A549 (cell line): ENCODE measurements at regions not wholly inside any gene's neighbourhood (a gene's known extent, or its start where the extent isn't known, plus 50 kb on each side); places are given as distances from the start of the nearest gene placed in this dataset.

Experiments
- BHLHE40 ChIP-seq: IDR thresholded peaks from 2 replicates; pipeline ENCODE4 v1.6.1; 2012; ENCODE audit warnings: low read depth, low read length, inconsistent platforms
- EP300 ChIP-seq, 2 experiments: fragments of >200 bp; sonication (Bioruptor Twin); formaldehyde crosslinking; IDR thresholded peaks; 2 replicates in 1 of 2; 3 replicates in 1 of 2; pipeline ENCODE4 v1.6.1; 2016 to 2017
- ESRRA ChIP-seq: fragments of 150-350 bp; IDR thresholded peaks from 2 replicates; pipeline ENCODE4 v1.6.1; 2014; ENCODE audit warnings: mild to moderate bottlenecking, low read length, borderline replicate concordance
- FOSL2 ChIP-seq, 2 experiments: fragments of 450-650 bp in 1 of 2; fragments of >200 bp in 1 of 2; sonication (Bioruptor Twin) in 1 of 2; formaldehyde crosslinking; IDR thresholded peaks; 2 replicates each; pipeline versions ENCODE4 v1.5.0 to v1.6.1; 2016 to 2020; ENCODE audit warnings: mild to moderate bottlenecking in 1 of 2, moderate library complexity in 1 of 2
- HOXB5 ChIP-seq: fragments of 250-450 bp; sonication (Bioruptor Pico); IDR thresholded peaks from 2 replicates; pipeline ENCODE4 v1.5.0; 2020; ENCODE audit warnings: mild to moderate bottlenecking, moderate library complexity
- JUNB ChIP-seq: fragments of >200 bp; sonication (Bioruptor Twin); formaldehyde crosslinking; IDR thresholded peaks from 2 replicates; pipeline ENCODE4 v1.6.1; 2016
- POLR2A ChIP-seq: IDR thresholded peaks from 2 replicates; pipeline ENCODE4 v1.6.1; 2012; ENCODE audit warnings: mild to moderate bottlenecking, low read length
- RAD21 ChIP-seq, 2 experiments: fragments of >200 bp in 1 of 2; sonication (Bioruptor Twin) in 1 of 2; formaldehyde crosslinking in 1 of 2; IDR thresholded peaks in 1 of 2; conservative IDR thresholded peaks in 1 of 2; 2 replicates in 1 of 2; 3 replicates in 1 of 2; pipeline ENCODE4 v1.6.1; 2012 to 2018; ENCODE audit warnings: inconsistent platforms in 1 of 2
- ZSCAN20 ChIP-seq: fragments of 250-450 bp; sonication (Bioruptor Pico); IDR thresholded peaks from 2 replicates; pipeline ENCODE4 v1.8.0; 2022; ENCODE audit warnings: mild to moderate bottlenecking, moderate library complexity
- TF ChIP-seq, protein P1 (sequence below): fragments of >200 bp; sonication (Bioruptor Twin); formaldehyde crosslinking; IDR thresholded peaks from 3 replicates; pipeline ENCODE4 v1.5.1; 2016
- TF ChIP-seq, protein P2 (sequence below): fragments of 450-650 bp; IDR thresholded peaks from 2 replicates; pipeline ENCODE4 v1.6.1; 2014; ENCODE audit warnings: antibody characterized with exemption
- TF ChIP-seq, protein P3 (sequence below): fragments of 200-600 bp; sonication (generic); IDR thresholded peaks from 2 replicates; pipeline ENCODE4 v1.6.1; 2016; ENCODE audit warnings: antibody characterized with exemption, mild to moderate bottlenecking, moderate library complexity
- TF ChIP-seq, protein P4 (sequence below): fragments of >200 bp; sonication (Bioruptor Twin); formaldehyde crosslinking; IDR thresholded peaks from 2 replicates; pipeline ENCODE4 v1.6.1; 2016
- TF ChIP-seq, protein P5 (sequence below): fragments of >200 bp; sonication (Bioruptor Twin); formaldehyde crosslinking; IDR thresholded peaks from 3 replicates; pipeline ENCODE4 v1.6.1; 2016

DNA sequence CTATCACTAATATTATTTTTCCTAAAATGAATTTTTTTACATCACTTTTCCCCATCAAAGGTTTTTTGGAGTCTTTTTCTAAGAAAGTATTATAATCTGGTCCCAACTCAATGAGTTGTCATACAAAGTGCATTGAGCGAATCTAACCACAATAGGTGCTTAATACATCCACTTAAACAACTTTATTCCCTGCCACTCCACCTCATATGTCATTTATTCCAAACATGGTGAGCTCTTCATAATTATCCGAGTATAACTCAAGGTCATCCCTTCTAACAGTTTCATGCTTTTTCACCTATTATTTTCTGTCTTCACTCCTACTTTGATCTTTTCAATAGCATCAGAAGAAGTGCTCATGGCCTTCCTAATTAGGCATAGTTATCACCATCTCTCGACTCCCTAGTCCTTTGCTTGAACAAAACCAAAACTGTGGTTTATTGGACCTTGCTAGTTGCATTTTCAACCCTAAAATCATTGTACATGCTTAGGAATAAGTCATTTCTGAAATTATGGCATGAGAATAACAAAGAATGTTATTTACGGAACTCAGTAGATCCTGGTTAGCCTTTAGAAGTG is 754.7 kb upstream of the CTNND2 start:
- TF ChIP-seq, protein P1, sequence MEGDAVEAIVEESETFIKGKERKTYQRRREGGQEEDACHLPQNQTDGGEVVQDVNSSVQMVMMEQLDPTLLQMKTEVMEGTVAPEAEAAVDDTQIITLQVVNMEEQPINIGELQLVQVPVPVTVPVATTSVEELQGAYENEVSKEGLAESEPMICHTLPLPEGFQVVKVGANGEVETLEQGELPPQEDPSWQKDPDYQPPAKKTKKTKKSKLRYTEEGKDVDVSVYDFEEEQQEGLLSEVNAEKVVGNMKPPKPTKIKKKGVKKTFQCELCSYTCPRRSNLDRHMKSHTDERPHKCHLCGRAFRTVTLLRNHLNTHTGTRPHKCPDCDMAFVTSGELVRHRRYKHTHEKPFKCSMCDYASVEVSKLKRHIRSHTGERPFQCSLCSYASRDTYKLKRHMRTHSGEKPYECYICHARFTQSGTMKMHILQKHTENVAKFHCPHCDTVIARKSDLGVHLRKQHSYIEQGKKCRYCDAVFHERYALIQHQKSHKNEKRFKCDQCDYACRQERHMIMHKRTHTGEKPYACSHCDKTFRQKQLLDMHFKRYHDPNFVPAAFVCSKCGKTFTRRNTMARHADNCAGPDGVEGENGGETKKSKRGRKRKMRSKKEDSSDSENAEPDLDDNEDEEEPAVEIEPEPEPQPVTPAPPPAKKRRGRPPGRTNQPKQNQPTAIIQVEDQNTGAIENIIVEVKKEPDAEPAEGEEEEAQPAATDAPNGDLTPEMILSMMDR: no peak
- TF ChIP-seq EP300 (IDR thresholded peaks at IDR 0.05): no peak
- TF ChIP-seq ESRRA: no peak
- no peak for TF ChIP-seq BHLHE40
- TF ChIP-seq, protein P2, sequence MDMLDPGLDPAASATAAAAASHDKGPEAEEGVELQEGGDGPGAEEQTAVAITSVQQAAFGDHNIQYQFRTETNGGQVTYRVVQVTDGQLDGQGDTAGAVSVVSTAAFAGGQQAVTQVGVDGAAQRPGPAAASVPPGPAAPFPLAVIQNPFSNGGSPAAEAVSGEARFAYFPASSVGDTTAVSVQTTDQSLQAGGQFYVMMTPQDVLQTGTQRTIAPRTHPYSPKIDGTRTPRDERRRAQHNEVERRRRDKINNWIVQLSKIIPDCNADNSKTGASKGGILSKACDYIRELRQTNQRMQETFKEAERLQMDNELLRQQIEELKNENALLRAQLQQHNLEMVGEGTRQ: no peak
- TF ChIP-seq FOSL2 (IDR thresholded peaks at IDR 0.05): no peak
- TF ChIP-seq FOSL2 (CRISPR knock-in tag; IDR thresholded peaks at IDR 0.05): no peak
- TF ChIP-seq POLR2A: no peak
- no peak for TF ChIP-seq JUNB
- TF ChIP-seq ZSCAN20 (CRISPR knock-in tag): no peak
- TF ChIP-seq, protein P3, sequence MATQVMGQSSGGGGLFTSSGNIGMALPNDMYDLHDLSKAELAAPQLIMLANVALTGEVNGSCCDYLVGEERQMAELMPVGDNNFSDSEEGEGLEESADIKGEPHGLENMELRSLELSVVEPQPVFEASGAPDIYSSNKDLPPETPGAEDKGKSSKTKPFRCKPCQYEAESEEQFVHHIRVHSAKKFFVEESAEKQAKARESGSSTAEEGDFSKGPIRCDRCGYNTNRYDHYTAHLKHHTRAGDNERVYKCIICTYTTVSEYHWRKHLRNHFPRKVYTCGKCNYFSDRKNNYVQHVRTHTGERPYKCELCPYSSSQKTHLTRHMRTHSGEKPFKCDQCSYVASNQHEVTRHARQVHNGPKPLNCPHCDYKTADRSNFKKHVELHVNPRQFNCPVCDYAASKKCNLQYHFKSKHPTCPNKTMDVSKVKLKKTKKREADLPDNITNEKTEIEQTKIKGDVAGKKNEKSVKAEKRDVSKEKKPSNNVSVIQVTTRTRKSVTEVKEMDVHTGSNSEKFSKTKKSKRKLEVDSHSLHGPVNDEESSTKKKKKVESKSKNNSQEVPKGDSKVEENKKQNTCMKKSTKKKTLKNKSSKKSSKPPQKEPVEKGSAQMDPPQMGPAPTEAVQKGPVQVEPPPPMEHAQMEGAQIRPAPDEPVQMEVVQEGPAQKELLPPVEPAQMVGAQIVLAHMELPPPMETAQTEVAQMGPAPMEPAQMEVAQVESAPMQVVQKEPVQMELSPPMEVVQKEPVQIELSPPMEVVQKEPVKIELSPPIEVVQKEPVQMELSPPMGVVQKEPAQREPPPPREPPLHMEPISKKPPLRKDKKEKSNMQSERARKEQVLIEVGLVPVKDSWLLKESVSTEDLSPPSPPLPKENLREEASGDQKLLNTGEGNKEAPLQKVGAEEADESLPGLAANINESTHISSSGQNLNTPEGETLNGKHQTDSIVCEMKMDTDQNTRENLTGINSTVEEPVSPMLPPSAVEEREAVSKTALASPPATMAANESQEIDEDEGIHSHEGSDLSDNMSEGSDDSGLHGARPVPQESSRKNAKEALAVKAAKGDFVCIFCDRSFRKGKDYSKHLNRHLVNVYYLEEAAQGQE: no peak
- TF ChIP-seq, protein P4, sequence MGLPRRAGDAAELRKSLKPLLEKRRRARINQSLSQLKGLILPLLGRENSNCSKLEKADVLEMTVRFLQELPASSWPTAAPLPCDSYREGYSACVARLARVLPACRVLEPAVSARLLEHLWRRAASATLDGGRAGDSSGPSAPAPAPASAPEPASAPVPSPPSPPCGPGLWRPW: no peak
- TF ChIP-seq, protein P5, sequence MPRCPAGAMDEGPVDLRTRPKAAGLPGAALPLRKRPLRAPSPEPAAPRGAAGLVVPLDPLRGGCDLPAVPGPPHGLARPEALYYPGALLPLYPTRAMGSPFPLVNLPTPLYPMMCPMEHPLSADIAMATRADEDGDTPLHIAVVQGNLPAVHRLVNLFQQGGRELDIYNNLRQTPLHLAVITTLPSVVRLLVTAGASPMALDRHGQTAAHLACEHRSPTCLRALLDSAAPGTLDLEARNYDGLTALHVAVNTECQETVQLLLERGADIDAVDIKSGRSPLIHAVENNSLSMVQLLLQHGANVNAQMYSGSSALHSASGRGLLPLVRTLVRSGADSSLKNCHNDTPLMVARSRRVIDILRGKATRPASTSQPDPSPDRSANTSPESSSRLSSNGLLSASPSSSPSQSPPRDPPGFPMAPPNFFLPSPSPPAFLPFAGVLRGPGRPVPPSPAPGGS: no peak
- no peak for TF ChIP-seq HOXB5 (CRISPR knock-in tag)
- no peak for TF ChIP-seq RAD21 (conservative IDR thresholded peaks at IDR 0.05 in 1 of 2, IDR thresholded peaks at IDR 0.05 in 1 of 2)
